Kidney (tissue), 13 donors: ENCODE measurements at regions not wholly inside any gene's neighbourhood (a gene's known extent, or its start where the extent isn't known, plus 50 kb on each side); places are given as distances from the start of the nearest gene placed in this dataset.

Experiments used
- DNase-seq, 5 donors: peaks; one replicate each; pipeline ENCODE4 v3.0.0-alpha.2; 2013 to 2020
- FAIRE-seq: peaks from 2 replicates; lab custom pipeline; 2012; peaks lifted over from hg19 to GRCh38; lab: Jason Lieb, UNC
- H3K27ac ChIP-seq, 2 donors: one replicate each; pipeline ENCODE4 v1.7.0; 2013; ENCODE audit warnings: low read depth in 2 of 2, low read length in 2 of 2, inconsistent platforms in 1 of 2
- H3K27me3 ChIP-seq: one replicate; pipeline ENCODE4 v1.7.1; 2013; ENCODE audit warnings: low read length, inconsistent platforms; ENCODE audit not compliant: control insufficient read depth, insufficient read depth
- H3K36me3 ChIP-seq, 3 donors: one replicate each; pipeline versions ENCODE4 v1.7.0 to v1.7.1; 2013; ENCODE audit warnings: low read length in 3 of 3, control low read depth in 1 of 3, inconsistent platforms in 1 of 3; ENCODE audit not compliant: insufficient read depth in 3 of 3, control insufficient read depth in 2 of 3
- H3K4me1 ChIP-seq, 3 donors: one replicate each; pipeline versions ENCODE4 v1.7.0 to v1.7.1; 2013; ENCODE audit warnings: low read length in 3 of 3, inconsistent platforms in 1 of 3, low read depth in 1 of 3; ENCODE audit not compliant: control insufficient read depth in 2 of 3, insufficient read depth in 2 of 3
- H3K4me3 ChIP-seq, 3 donors: one replicate each; pipeline versions ENCODE4 v1.7.0 to v1.8.1; 2013; ENCODE audit warnings: low read length in 3 of 3, control low read depth in 1 of 3, inconsistent platforms in 1 of 3
- H3K9ac ChIP-seq, 3 donors: one replicate each; pipeline versions ENCODE4 v1.7.0 to v1.7.1; 2013; ENCODE audit warnings: low read length in 3 of 3, control low read depth in 1 of 3, inconsistent platforms in 1 of 3
- H3K9me3 ChIP-seq, 3 donors: one replicate each; pipeline versions ENCODE4 v1.7.0 to v1.7.1; 2013; ENCODE audit warnings: low read length in 3 of 3, control low read depth in 1 of 3, inconsistent platforms in 1 of 3; ENCODE audit not compliant: control insufficient read depth in 2 of 3, insufficient read depth in 1 of 3
- intact Hi-C: fragments of 100-400 bp; cut with DNase I; formaldehyde crosslinking; loops from one replicate; pipeline ENCODE4 v1.11.1; 2022
- TF ChIP-seq, protein P1 (sequence below): IDR thresholded peaks from 3 replicates; pipeline ENCODE4 v1.5.1; 2012; ENCODE audit warnings: mild to moderate bottlenecking, moderate library complexity, borderline replicate concordance; ENCODE audit not compliant: insufficient read depth; ENCODE audit errors: extremely low read depth
- donor health status: control.
- donor health status: control.
- donor health status: control.
- donor health status: control.
- donor health status: control.
- donor health status: DM: yes; HTN: yes; CAD: no.
- donor health status: Normal renal cell carcinoma (clear cell type).

DNA sequence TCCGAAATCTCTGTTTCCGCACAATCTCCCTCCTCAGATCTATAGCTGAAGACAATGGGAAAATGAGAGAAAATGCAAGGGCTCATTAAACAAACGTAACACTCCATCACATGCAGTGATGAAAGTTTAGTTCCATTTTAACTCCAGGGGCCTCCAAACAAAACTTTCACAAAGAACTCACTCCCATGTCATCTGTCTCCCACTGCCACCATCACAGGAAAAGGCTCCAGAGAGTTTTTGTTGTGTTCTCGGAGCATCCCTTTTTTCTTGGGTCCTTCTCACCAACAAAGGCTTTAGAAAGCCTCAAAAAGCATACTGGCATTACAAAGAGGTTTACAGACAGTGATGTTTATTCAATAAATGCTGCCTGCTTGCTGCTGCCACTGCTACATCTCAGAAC lies 339.6 kb downstream of the TPBG start:
- Histone ChIP-seq H3K27ac (no peak overlapping the region), H3K36me3 (no peaks in the 10 kb centered on the region), H3K9me3 (no peaks in the 10 kb centered on the region), H3K4me1 (no peaks in the 10 kb centered on the region), H3K4me3 (no peak overlapping the region), H3K27me3 (no peaks in the 10 kb centered on the region), H3K9ac (no peak overlapping the region)
- TF ChIP-seq, protein P1, sequence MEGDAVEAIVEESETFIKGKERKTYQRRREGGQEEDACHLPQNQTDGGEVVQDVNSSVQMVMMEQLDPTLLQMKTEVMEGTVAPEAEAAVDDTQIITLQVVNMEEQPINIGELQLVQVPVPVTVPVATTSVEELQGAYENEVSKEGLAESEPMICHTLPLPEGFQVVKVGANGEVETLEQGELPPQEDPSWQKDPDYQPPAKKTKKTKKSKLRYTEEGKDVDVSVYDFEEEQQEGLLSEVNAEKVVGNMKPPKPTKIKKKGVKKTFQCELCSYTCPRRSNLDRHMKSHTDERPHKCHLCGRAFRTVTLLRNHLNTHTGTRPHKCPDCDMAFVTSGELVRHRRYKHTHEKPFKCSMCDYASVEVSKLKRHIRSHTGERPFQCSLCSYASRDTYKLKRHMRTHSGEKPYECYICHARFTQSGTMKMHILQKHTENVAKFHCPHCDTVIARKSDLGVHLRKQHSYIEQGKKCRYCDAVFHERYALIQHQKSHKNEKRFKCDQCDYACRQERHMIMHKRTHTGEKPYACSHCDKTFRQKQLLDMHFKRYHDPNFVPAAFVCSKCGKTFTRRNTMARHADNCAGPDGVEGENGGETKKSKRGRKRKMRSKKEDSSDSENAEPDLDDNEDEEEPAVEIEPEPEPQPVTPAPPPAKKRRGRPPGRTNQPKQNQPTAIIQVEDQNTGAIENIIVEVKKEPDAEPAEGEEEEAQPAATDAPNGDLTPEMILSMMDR = no peak
- DNase-seq (no peak), FAIRE-seq (no peak)
- intact Hi-C loops = no loop called here

DNA sequence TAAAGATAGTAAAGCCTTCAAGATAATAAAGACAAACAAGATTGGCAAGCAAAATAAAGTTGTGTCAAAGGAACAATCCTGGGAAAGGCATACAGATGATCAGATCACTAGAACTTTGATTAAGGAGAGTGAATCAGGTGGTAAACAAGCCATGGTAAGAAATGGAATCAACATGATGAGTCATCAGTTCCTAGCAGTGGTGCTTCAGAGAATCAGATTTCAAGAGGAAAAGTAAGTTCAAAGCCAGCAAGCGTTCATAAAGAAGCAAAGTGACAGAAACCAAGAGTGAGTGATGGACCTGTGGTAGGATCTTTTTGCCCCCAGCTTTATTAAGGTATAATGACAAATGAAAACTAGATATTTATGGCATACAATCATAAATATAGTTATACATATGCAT lies 340.4 kb downstream of the TPBG start:
- no peaks in the 10 kb centered on the region for H3K9me3 ChIP-seq
- TF ChIP-seq, protein P1 = no peak
- no peaks in the 10 kb centered on the region for H3K4me1 ChIP-seq
- FAIRE-seq (no peak), DNase-seq (no peak)
- H3K27ac ChIP-seq = no peak overlapping the region
- H3K4me3 ChIP-seq = no peak overlapping the region
- no peak overlapping the region for H3K9ac ChIP-seq
- no peaks in the 10 kb centered on the region for H3K27me3 ChIP-seq
- intact Hi-C loops = no loop called here
- no peaks in the 10 kb centered on the region for H3K36me3 ChIP-seq

DNA sequence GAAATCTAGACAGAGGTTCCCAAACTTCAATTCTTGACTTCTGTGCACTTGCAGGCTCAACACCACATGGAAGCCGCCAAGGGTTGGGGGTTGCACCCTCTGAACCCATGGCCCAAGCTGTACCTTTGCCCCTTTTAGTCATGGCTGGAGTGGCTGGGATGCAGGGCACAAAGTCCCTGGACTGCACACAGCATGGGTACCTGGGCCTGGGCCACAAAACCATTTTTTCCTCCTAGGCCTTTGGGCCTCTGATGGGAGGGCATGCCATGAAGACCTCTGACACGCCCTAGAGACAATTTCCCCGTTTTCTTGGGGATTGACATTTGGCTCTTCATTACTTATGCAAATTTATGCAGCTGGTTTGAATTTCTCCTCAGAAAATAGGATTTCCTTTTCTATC lies 342.0 kb downstream of the TPBG start:
- TF ChIP-seq, protein P1 = no peak
- Histone ChIP-seq H3K27me3 (no peaks in the 10 kb centered on the region), H3K27ac (no peak overlapping the region), H3K36me3 (no peaks in the 10 kb centered on the region), H3K4me1 (no peaks in the 10 kb centered on the region), H3K9ac (no peak overlapping the region), H3K9me3 (no peaks in the 10 kb centered on the region), H3K4me3 (no peak overlapping the region)
- DNase-seq = no peak
- intact Hi-C loops = no loop called here
- FAIRE-seq = no peak

DNA sequence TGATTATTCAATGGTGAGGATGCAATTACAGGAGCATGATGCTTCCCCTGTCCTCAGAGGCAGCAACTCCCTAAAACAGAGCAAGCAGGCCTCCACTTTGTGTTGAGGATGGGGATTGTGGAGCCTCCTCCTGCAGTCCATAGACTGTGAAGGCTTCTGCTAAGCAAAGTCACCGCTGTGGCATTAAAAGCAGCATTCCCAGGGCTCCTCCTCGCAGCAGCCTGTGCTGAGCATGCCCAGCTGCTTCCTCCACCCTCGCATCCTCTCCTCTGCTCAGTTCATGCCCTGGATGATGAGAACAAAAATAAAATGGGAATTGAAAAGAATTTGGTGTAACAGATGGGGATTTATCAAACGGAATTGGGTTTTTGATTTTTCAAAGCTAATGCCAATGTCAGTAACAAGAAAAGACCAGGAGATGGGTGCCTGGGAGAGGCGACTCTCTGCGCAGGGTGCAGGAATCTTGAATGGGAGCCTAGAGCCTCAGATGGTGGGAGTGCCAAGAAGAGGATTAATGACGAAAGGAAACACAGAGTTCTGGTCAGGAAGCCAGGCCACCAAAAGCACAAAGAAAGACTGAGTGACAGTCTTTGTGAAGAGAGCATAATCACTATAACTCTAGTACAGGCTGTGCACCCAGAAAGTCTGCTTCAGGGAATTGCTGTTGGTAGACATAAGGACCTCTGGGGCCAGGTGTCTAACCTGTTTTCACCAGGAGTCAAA lies 347.6 kb downstream of the TPBG start:
- FAIRE-seq (no peak), DNase-seq (no peak)
- Histone ChIP-seq H3K27ac (no peak overlapping the region), H3K9me3 (no peaks in the 10 kb centered on the region), H3K36me3 (no peaks in the 10 kb centered on the region), H3K9ac (no peak overlapping the region), H3K4me3 (no peak overlapping the region), H3K4me1 (no peaks in the 10 kb centered on the region), H3K27me3 (no peaks in the 10 kb centered on the region)
- intact Hi-C loops = no loop called here
- TF ChIP-seq, protein P1 = no peak
